Natural killer cell (primary cell): ENCODE measurements at regions not wholly inside any gene's neighbourhood (a gene's known extent, or its start where the extent isn't known, plus 50 kb on each side); places are given as distances from the start of the nearest gene placed in this dataset.

Experiments
- ATAC-seq, 3 donors: fragments of 150-1000 bp in 2 of 3; fragments of 200-7000 bp in 1 of 3; cut with Tn5 transposase; 1 replicate in 1 of 3; 2 replicates in 2 of 3; pipeline ENCODE4 v1.10.0; 2021; ENCODE audit warnings: mild to moderate bottlenecking in 2 of 3, moderate library complexity in 2 of 3
- DNase-seq, 2 donors: peaks; one replicate each; pipeline versions ENCODE4 v3.0.0 to v3.0.0-alpha.2; 2013 to 2021; ENCODE audit warnings: mixed read lengths in 1 of 2
- H3K27ac ChIP-seq: one replicate; pipeline ENCODE4 v1.5.1; 2013; ENCODE audit warnings: mild to moderate bottlenecking, low read length
- H3K27me3 ChIP-seq: one replicate; pipeline ENCODE4 v1.6.1; 2013; ENCODE audit warnings: low read length; ENCODE audit not compliant: control insufficient read depth, insufficient read depth
- H3K36me3 ChIP-seq: one replicate; pipeline ENCODE4 v1.6.1; 2013; ENCODE audit warnings: low read length; ENCODE audit not compliant: control insufficient read depth, insufficient read depth
- H3K4me1 ChIP-seq: one replicate; pipeline ENCODE4 v1.6.1; 2013; ENCODE audit warnings: low read length; ENCODE audit not compliant: control insufficient read depth, insufficient read depth
- H3K4me3 ChIP-seq: one replicate; pipeline ENCODE4 v1.5.1; 2013; ENCODE audit warnings: low read length
- H3K9me3 ChIP-seq: one replicate; pipeline ENCODE4 v1.6.1; 2013; ENCODE audit warnings: low read length; ENCODE audit not compliant: control insufficient read depth, insufficient read depth
- H3K27ac Mint-ChIP-seq, 2 donors: one replicate each; pipeline ENCODE4 v1.8.0; 2022; ENCODE audit warnings: mild to moderate bottlenecking in 2 of 2, mixed read lengths in 2 of 2, moderate library complexity in 1 of 2
- H3K27me3 Mint-ChIP-seq, 2 donors: one replicate each; pipeline ENCODE4 v1.8.0; 2022; ENCODE audit warnings: low read depth in 2 of 2, mixed read lengths in 2 of 2
- H3K36me3 Mint-ChIP-seq: one replicate; pipeline ENCODE4 v1.8.0; 2022; ENCODE audit warnings: mixed read lengths
- H3K4me1 Mint-ChIP-seq, 2 donors: one replicate each; pipeline ENCODE4 v1.8.0; 2022; ENCODE audit warnings: mixed read lengths in 2 of 2
- H3K4me3 Mint-ChIP-seq: one replicate; pipeline ENCODE4 v1.8.0; 2022; ENCODE audit warnings: mild to moderate bottlenecking, moderate library complexity, mixed read lengths
- H3K9me3 Mint-ChIP-seq, 2 donors: one replicate each; pipeline ENCODE4 v1.8.0; 2022; ENCODE audit warnings: mixed read lengths in 2 of 2
- WGBS: methylation state at CpG from one replicate; pipeline ENCODE4 v1.1.7; 2013; ENCODE audit warnings: missing lambda C conversion rate; ENCODE audit not compliant: insufficient coverage; 5-methylcytosine and 5-hydroxymethylcytosine counted together
- intact Hi-C: fragments of 100-400 bp; cut with micrococcal nuclease; formaldehyde crosslinking; loops from one replicate; pipeline ENCODE4 v1.14.2; 2022
- TF ChIP-seq, protein P1 (sequence below): fragments of 200-600 bp; IDR thresholded peaks from one replicate; pipeline ENCODE4 v1.8.0; 2022; ENCODE audit warnings: antibody characterized with exemption

DNA sequence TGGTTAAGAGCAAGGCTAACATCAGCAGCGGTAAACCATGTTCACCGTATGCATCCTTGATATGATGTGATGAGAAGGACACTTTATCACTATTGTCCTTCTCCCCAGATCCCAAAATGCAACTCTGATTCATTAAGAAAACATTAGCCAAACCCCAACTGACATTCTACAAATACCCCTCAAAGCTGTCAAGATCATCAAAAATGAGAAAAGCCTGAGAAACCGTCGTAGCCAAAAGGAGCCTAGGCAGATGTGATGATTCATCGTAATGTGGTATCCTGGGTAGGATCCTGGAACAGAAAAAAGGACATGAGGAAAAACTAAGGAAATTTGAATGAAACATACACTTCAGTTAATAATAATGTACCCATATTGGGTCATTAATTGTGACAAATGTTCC, 67.3 kb upstream of the ST6GAL2 start:
- Histone ChIP-seq H3K27ac (no peak overlapping the region), H3K9me3 (no peaks in the 10 kb centered on the region), H3K4me1 (no peaks in the 10 kb centered on the region), H3K36me3 (no peaks in the 10 kb centered on the region), H3K4me3 (no peak overlapping the region), H3K27me3 (no peaks in the 10 kb centered on the region)
- Mint-ChIP-seq H3K36me3 (no peaks in the 10 kb centered on the region), H3K27me3 (no peaks in the 10 kb centered on the region), H3K27ac (no peak overlapping the region), H3K9me3 (peaks cover 8 to 9% of the 10 kb centered on the region in 2 donors), H3K4me3 (no peak overlapping the region), H3K4me1 (no peaks in the 10 kb centered on the region)
- TF ChIP-seq, protein P1, sequence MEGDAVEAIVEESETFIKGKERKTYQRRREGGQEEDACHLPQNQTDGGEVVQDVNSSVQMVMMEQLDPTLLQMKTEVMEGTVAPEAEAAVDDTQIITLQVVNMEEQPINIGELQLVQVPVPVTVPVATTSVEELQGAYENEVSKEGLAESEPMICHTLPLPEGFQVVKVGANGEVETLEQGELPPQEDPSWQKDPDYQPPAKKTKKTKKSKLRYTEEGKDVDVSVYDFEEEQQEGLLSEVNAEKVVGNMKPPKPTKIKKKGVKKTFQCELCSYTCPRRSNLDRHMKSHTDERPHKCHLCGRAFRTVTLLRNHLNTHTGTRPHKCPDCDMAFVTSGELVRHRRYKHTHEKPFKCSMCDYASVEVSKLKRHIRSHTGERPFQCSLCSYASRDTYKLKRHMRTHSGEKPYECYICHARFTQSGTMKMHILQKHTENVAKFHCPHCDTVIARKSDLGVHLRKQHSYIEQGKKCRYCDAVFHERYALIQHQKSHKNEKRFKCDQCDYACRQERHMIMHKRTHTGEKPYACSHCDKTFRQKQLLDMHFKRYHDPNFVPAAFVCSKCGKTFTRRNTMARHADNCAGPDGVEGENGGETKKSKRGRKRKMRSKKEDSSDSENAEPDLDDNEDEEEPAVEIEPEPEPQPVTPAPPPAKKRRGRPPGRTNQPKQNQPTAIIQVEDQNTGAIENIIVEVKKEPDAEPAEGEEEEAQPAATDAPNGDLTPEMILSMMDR, result no peak
- no peak for ATAC-seq
- DNase-seq, result no peak
- WGBS, result 96% methylated on average over 4 of the region's 5 CpGs
- intact Hi-C loops, result no loop called here

DNA sequence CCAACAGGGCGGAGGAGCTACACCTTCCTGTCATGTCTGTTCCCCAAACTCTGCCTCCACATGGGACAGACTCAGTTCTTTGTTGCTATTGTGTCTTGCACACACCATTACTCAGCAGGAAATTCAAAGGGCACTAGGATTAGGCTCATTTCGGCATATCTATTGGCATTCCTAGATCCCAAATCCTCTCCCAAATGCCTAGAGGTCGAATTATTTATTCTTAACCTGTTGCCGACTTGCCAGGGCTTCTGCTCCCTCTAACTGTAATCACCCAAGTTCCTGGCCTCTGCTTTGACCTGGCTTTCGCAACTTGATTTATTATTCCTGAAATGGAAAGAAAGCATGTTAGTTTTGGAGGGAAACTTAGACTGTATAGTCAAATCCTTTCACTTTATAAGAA, 67.8 kb upstream of the ST6GAL2 start:
- DNase-seq, result no peak
- H3K36me3 Mint-ChIP-seq, result no peaks in the 10 kb centered on the region
- no peaks in the 10 kb centered on the region for H3K9me3 ChIP-seq
- H3K27me3 ChIP-seq, result no peaks in the 10 kb centered on the region
- H3K4me1 ChIP-seq, result no peaks in the 10 kb centered on the region
- H3K27me3 Mint-ChIP-seq, result no peaks in the 10 kb centered on the region
- no peak overlapping the region for H3K4me3 ChIP-seq
- H3K9me3 Mint-ChIP-seq, result peaks cover 8 to 9% of the 10 kb centered on the region in 2 donors
- 77% methylated on average over 4 of the region's 5 CpGs for WGBS
- no peaks in the 10 kb centered on the region for H3K36me3 ChIP-seq
- ATAC-seq, result no peak
- H3K4me3 Mint-ChIP-seq, result no peak overlapping the region
- H3K4me1 Mint-ChIP-seq, result no peaks in the 10 kb centered on the region
- intact Hi-C loops, result no loop called here
- TF ChIP-seq, protein P1, result no peak
- H3K27ac ChIP-seq, result no peak overlapping the region
- no peak overlapping the region for H3K27ac Mint-ChIP-seq

GRCh38 chr2:106954304-106954703, 68.3 kb upstream of the ST6GAL2 start:
- no peaks in the 10 kb centered on the region for H3K4me1 ChIP-seq
- no peaks in the 10 kb centered on the region for H3K36me3 Mint-ChIP-seq
- no peak overlapping the region for H3K27ac Mint-ChIP-seq
- no peaks in the 10 kb centered on the region for H3K27me3 ChIP-seq
- intact Hi-C loops, result no loop called here
- no peak for DNase-seq
- TF ChIP-seq, protein P1, result no peak
- H3K9me3 Mint-ChIP-seq, result peaks cover 8 to 9% of the 10 kb centered on the region in 2 donors
- ATAC-seq, result no peak
- H3K9me3 ChIP-seq, result no peaks in the 10 kb centered on the region
- H3K27me3 Mint-ChIP-seq, result no peaks in the 10 kb centered on the region
- H3K27ac ChIP-seq, result no peak overlapping the region
- H3K4me3 ChIP-seq, result no peak overlapping the region
- H3K4me1 Mint-ChIP-seq, result no peaks in the 10 kb centered on the region
- no peaks in the 10 kb centered on the region for H3K36me3 ChIP-seq
- no CpG with 5 or more reads among the region's 3 CpGs for WGBS
- no peak overlapping the region for H3K4me3 Mint-ChIP-seq

GRCh38 chr2:106956416-106956815, 70.4 kb upstream of the ST6GAL2 start:
- Mint-ChIP-seq H3K4me1 (no peaks in the 10 kb centered on the region), H3K4me3 (no peak overlapping the region), H3K27me3 (no peaks in the 10 kb centered on the region), H3K36me3 (no peaks in the 10 kb centered on the region), H3K9me3 (peaks cover 6 to 9% of the 10 kb centered on the region in 2 donors), H3K27ac (no peak overlapping the region)
- DNase-seq, result no peak
- no peaks in the 10 kb centered on the region for H3K36me3 ChIP-seq
- no peak overlapping the region for H3K4me3 ChIP-seq
- TF ChIP-seq, protein P1, result no peak
- H3K4me1 ChIP-seq, result no peaks in the 10 kb centered on the region
- no peak for ATAC-seq
- 88% methylated on average over 7 of the region's 7 CpGs for WGBS
- no peak overlapping the region for H3K27ac ChIP-seq
- intact Hi-C loops, result no loop called here
- H3K9me3 ChIP-seq, result no peaks in the 10 kb centered on the region
- H3K27me3 ChIP-seq, result no peaks in the 10 kb centered on the region
